Common myeloid progenitor, CD34-positive (primary cell): ENCODE measurements at regions not wholly inside any gene's neighbourhood (a gene's known extent, or its start where the extent isn't known, plus 50 kb on each side); places are given as distances from the start of the nearest gene placed in this dataset.
"Not testable (repeated sequence)": the region's sequence is repeated elsewhere in the genome, so short reads cannot be mapped to it uniquely, and the experiment has no call there.

Experiments used
- CTCF ChIA-PET: fragments of 350-600 bp; sonication (Branson Sonifier 250); formaldehyde crosslinking; loops from one replicate; lab custom pipeline; 2021; ENCODE audit warnings: antibody characterized with exemption; lab: Charles Lee
- POLR2A ChIA-PET: fragments of 350-600 bp; sonication (Branson Sonifier 250); formaldehyde crosslinking; loops from one replicate; lab custom pipeline; 2021; ENCODE audit warnings: antibody characterized with exemption; lab: Charles Lee
- DNase-seq, 3 donors: peaks; one replicate each; pipeline versions ENCODE4 v3.0.0 to v3.0.0-alpha.2; 2013
- H3K27ac ChIP-seq, 2 experiments: 1 replicate in 1 of 2; 2 replicates in 1 of 2; pipeline ENCODE4 v1.7.0; 2013; ENCODE audit warnings: inconsistent platforms in 2 of 2, low read length in 2 of 2, mild to moderate bottlenecking in 2 of 2, low read depth in 1 of 2, moderate library complexity in 1 of 2; ENCODE audit not compliant: severe bottlenecking in 2 of 2, insufficient read depth in 1 of 2, poor library complexity in 1 of 2
- H3K27me3 ChIP-seq, 5 experiments: replicated peaks in 2 of 5; 1 replicate in 3 of 5; 2 replicates in 2 of 5; pipeline versions ENCODE4 v1.6.1 to v1.7.0; 2013; ENCODE audit warnings: low read length in 4 of 5, mild to moderate bottlenecking in 2 of 5, moderate library complexity in 2 of 5, inconsistent platforms in 1 of 5; ENCODE audit not compliant: insufficient read depth in 5 of 5, control insufficient read depth in 4 of 5
- H3K36me3 ChIP-seq, 4 experiments: 1 replicate in 2 of 4; 2 replicates in 2 of 4; pipeline versions ENCODE4 v1.6.1 to v1.7.0; 2013; ENCODE audit warnings: low read length in 3 of 4, control low read depth in 1 of 4, mild to moderate bottlenecking in 1 of 4; ENCODE audit not compliant: control insufficient read depth in 4 of 4, insufficient read depth in 4 of 4
- H3K4me1 ChIP-seq, 4 experiments: 1 replicate in 3 of 4; 2 replicates in 1 of 4; pipeline versions ENCODE4 v1.6.1 to v1.7.1; 2013; ENCODE audit warnings: low read length in 3 of 4, mild to moderate bottlenecking in 3 of 4, control low read depth in 1 of 4, inconsistent platforms in 1 of 4, moderate library complexity in 1 of 4; ENCODE audit not compliant: control insufficient read depth in 4 of 4, insufficient read depth in 4 of 4; ENCODE audit errors: control extremely low read depth in 1 of 4
- H3K4me3 ChIP-seq, 7 experiments: 1 replicate in 4 of 7; 2 replicates in 3 of 7; pipeline versions ENCODE4 v1.5.1 to v1.7.0; 2013; ENCODE audit warnings: mild to moderate bottlenecking in 7 of 7, low read length in 6 of 7, moderate library complexity in 6 of 7, inconsistent platforms in 2 of 7, low read depth in 2 of 7, control low read depth in 1 of 7; ENCODE audit not compliant: insufficient read depth in 4 of 7, control insufficient read depth in 1 of 7; ENCODE audit errors: extremely low read depth in 1 of 7
- H3K9me3 ChIP-seq, 5 experiments: 1 replicate in 4 of 5; 2 replicates in 1 of 5; pipeline versions ENCODE4 v1.6.1 to v1.7.1; 2013; ENCODE audit warnings: low read length in 4 of 5, mild to moderate bottlenecking in 2 of 5, inconsistent platforms in 1 of 5, low read depth in 1 of 5, moderate library complexity in 1 of 5; ENCODE audit not compliant: control insufficient read depth in 4 of 5, insufficient read depth in 2 of 5; ENCODE audit errors: control extremely low read depth in 1 of 5
- WGBS: methylation state at CpG from one replicate; pipeline ENCODE4 v1.1.5; 2013; ENCODE audit not compliant: insufficient coverage; 5-methylcytosine and 5-hydroxymethylcytosine counted together

DNA sequence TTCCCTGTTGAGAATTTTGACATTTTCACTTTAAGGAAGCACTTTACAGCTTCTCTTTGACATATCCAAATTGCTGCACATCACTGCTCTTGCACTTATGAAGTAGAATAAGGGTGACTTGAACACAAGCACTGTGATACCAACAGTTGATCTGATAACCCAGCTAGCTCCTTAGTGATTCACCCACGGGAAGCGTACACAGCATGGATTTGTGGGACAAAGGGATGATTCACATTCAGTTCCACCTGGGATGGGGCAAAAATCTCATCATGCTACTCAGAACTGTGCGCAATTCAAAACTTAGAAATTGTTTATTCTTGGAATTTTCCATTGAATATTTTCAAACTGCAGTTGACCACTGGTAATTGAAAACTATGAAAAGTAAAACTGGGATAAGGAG, 1565.5 kb upstream of the CDH9 start:
- Histone ChIP-seq H3K9me3 (peaks cover 0 to 2% (median 0%) of the 10 kb centered on the region in 5 experiments), H3K4me3 (no peak overlapping the region), H3K27ac (no peak overlapping the region), H3K4me1 (no peaks in the 10 kb centered on the region), H3K36me3 (no peaks in the 10 kb centered on the region), H3K27me3 (no peaks in the 10 kb centered on the region)
- POLR2A ChIA-PET, result no interaction called here
- WGBS, result 100% methylated on average over 2 of the region's 3 CpGs
- DNase-seq, result no peak
- CTCF ChIA-PET, result no interaction called here

DNA sequence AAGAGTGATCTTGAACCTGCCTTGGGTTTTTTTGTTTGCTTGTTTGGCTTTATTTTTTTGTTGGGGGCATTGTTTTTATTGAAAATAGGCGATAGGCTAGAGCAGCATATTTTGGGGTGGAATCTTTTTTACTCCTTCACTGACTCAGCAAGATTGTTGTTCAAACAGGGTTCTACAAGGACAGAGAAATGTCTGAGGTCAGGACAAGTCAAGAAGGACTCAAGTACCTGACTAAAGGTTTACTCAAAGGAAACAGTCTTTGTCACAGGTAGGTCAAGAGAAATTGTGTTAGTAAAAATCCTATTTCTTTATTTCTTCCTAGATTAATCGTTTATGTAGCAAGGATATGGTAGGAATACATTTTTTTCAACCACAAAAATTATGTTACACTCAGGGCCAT, 1564.0 kb upstream of the CDH9 start:
- Histone ChIP-seq H3K4me3 (no peak overlapping the region), H3K9me3 (peaks cover 0 to 2% (median 0%) of the 10 kb centered on the region in 5 experiments), H3K27ac (no peak overlapping the region), H3K4me1 (no peaks in the 10 kb centered on the region), H3K36me3 (no peaks in the 10 kb centered on the region), H3K27me3 (no peaks in the 10 kb centered on the region)
- WGBS, result 100% methylated on average over 1 of the region's 2 CpGs
- no peak for DNase-seq
- CTCF ChIA-PET, result no interaction called here
- POLR2A ChIA-PET, result no interaction called here

DNA sequence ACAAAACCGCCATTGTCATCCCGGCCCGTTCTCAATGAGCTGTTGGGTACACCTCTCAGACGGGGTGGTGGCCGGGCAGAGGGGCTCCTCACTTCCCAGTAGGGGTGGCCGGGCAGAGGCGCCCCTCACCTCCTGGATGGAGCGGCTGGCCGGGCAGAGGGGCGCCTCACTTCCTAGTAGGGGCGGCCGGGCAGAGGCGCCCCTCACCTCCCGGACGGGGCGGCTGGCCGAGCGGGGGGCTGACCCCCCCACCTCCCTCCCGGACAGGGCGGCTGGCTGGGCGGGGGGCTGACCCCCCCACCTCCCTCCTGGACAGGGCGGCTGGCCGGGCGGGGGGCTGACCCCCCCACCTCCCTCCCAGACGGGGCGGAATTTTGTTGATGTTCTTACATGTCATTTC, 1558.3 kb upstream of the CDH9 start:
- CTCF ChIA-PET, result not testable (repeated sequence)

DNA sequence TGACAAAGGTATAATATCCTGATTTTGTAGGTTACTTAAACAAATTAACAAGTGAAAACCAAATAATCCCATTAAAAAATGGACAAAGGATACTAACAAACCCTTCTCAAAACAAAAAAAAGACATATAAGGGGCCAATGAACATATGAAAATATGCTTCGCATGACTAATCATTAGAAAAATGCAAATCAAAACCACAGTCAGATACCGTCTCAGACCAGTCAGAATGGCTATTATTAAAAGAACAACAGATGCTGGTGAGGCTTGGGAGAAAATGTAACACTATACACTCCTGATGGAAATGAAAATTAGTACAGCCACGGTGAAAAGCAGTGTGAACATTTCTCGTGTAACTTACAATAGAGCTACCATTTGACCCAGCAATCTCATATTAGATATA, 1542.2 kb upstream of the CDH9 start:
- CTCF ChIA-PET, result no interaction called here
- H3K27me3 ChIP-seq, result no peaks in the 10 kb centered on the region
- WGBS, result 100% methylated on average over 2 of the region's 4 CpGs

More for the DNA sequence above, 1558.3 kb upstream of the CDH9 start:
- DNase-seq, H3K9me3 ChIP-seq, H3K4me3 ChIP-seq, H3K36me3 ChIP-seq, H3K4me1 ChIP-seq, H3K27me3 ChIP-seq, H3K27ac ChIP-seq, POLR2A ChIA-PET: not testable (repeated sequence)
- no CpG with 5 or more reads among the region's 26 CpGs for WGBS

GRCh38 chr5:28576022-28576421, 1537.6 kb upstream of the CDH9 start:
- 77% methylated on average over 2 of the region's 2 CpGs for WGBS
- POLR2A ChIA-PET, result no interaction called here
- no peaks in the 10 kb centered on the region for H3K36me3 ChIP-seq
- H3K4me1 ChIP-seq, result no peaks in the 10 kb centered on the region
- no peaks in the 10 kb centered on the region for H3K9me3 ChIP-seq
- H3K4me3 ChIP-seq, result no peak overlapping the region
- H3K27ac ChIP-seq, result no peak overlapping the region
- no peaks in the 10 kb centered on the region for H3K27me3 ChIP-seq
- DNase-seq, result peak; percentile 0 to 10 (median 7)
- CTCF ChIA-PET, result interaction anchor here (1.1 kb wide), 1 partner anchor 9 kb away, joined by 4 read pairs; no protein-coding TSS in a partner anchor

More for the DNA sequence above, 1542.2 kb upstream of the CDH9 start:
- no peak for DNase-seq
- H3K36me3 ChIP-seq, result no peaks in the 10 kb centered on the region
- H3K4me1 ChIP-seq, result no peaks in the 10 kb centered on the region
- no peak overlapping the region for H3K4me3 ChIP-seq
- POLR2A ChIA-PET, result no interaction called here
- H3K9me3 ChIP-seq, result no peaks in the 10 kb centered on the region
- H3K27ac ChIP-seq, result no peak overlapping the region

GRCh38 chr5:28575368-28575767, 1537.0 kb upstream of the CDH9 start:
- no peak for DNase-seq
- Histone ChIP-seq H3K27ac (no peak overlapping the region), H3K4me1 (no peaks in the 10 kb centered on the region), H3K27me3 (no peaks in the 10 kb centered on the region), H3K36me3 (no peaks in the 10 kb centered on the region), H3K9me3 (no peaks in the 10 kb centered on the region), H3K4me3 (no peak overlapping the region)
- 100% methylated on average over 6 of the region's 7 CpGs for WGBS
- ChIA-PET POLR2A (no interaction called here), CTCF (no interaction called here)

DNA sequence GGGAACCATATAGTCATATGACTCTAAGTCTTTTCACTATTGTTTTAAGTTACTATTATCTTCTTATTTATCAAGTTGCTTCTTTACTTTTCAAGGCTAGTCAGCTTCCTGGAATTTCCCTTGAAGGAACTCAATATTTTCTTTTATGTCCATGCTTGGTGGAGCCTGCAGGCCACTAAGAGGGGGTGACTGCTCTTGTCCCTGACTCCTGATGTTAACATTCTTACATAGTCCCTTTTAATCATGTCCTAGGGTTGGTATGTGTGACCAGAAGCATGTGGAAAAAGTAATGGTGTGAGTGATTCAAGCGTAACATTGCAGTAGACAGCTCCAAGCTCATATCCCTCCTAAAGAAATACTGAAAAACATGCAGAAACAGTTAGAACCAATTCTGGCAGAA, 1536.2 kb upstream of the CDH9 start:
- Histone ChIP-seq H3K9me3 (no peaks in the 10 kb centered on the region), H3K4me3 (no peak overlapping the region), H3K27ac (no peak overlapping the region), H3K27me3 (no peaks in the 10 kb centered on the region), H3K4me1 (no peaks in the 10 kb centered on the region), H3K36me3 (no peaks in the 10 kb centered on the region)
- 100% methylated on average over 1 of the region's 1 CpG for WGBS
- no peak for DNase-seq
- ChIA-PET CTCF (no interaction called here), POLR2A (no interaction called here)
